DMS79 treated with DMSO at 0.1 percent for 48 hours (cell line): ENCODE measurements at regions not wholly inside any gene's neighbourhood (a gene's known extent, or its start where the extent isn't known, plus 50 kb on each side); places are given as distances from the start of the nearest gene placed in this dataset.

Source experiments
- DNase-seq: peaks from one replicate; lab custom pipeline; 2025; lab: John Stamatoyannopoulos, UW

DNA sequence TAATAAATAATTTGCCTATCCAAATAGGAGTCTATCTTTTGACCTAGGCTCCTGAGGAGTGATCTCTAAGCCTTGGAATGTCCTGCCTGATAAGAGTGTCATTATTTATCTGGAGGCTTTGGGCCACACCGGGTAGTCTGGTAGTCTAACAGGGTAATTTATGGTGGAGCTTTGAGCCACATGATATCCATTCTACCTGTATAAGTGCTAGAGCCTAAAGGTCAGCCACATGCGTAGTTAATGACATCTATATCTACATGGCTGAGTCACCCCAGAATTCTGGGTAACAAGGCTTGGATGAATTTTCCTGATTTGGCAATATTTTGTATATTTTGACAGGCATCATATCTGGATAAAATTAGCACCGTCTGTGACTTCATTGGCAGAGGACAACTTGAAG lies 681.4 kb downstream of the MCTP2 start:
- no peak for DNase-seq

DNA sequence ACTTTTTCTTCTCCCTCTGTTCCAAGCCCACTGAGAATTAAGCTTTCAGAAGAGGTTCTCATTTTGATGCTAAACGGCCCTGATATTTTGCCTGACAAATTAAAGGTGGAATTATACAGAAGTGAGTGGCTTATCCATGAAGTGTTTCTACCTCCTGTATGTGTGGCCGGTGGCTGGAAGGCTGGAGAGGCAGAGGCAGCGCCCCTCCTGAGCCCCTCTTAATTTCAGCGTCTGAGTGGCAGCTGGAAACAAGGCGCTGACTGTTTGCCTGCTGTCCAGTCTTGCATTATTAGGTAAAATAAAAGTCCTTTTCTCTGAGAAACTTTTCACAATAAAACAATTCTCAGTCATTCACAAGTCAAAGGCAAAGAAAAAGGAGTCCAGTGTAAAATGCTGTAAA lies 685.7 kb downstream of the MCTP2 start:
- no peak for DNase-seq

DNA sequence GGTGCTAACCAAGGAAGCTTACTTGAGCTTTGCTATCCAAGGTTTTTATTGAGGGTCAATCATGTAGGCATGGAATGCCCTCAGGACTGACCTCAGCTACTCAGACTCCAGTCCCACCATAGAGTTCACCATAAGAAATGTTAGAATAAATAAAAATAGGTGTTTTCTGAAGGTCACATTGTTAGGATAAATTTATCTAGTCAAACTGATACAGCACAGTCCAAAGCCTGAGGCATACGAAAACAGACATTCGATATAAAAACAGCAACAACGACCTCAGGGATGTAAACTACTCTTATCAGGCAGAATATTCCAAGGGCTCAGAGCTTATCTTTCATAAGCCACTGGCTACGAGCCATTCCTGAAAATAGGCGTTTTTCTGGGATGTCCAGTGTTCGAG lies 690.6 kb downstream of the MCTP2 start:
- DNase-seq, result no peak

DNA sequence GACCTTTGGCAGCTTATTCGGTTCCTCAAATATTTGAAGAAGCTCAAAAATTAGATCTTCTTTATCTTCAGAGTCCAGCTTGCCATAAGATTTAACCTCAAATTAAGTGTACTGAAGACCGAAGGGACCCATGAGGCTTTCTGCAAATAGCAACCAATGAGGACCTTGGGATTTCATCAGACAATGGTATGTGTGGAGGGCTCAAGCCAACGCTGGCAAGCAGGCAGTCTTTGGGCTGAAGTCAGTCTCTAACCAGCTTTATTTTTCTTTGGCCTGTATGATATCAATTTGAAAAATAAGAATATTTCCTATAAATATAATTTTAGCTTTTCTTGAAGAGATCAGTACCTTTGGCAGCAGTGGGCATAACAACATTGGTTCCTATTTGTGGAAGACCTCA lies 692.7 kb downstream of the MCTP2 start:
- no peak for DNase-seq

DNA sequence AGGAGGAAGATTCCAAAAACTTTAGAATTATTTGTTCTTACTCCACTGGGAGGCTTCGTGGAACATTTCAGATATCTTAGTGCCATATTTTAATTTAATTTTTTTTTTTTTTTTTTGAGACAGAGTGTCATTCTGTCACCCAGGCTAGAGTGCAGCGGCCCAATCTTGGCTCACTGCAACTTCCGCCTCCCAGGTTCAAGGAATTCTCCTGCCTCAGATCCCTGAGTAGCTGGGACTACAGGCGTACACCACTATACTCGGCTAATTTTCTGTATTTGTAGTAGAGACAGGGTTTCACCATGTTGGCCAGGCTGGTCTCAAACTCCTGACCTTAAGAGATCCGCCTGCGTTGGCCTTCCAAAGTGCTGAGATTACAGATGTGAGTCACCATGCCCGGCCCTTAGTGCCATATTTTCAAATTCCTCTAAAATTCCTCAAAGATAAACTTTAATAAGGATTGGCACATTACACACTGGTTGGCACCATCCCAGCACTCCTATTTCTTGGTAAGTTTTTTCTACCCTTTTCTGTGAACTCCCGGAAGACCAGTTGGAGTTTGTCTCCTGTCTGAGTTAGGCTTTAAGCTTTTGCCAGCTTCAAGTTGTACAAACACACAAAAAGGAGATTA lies 693.7 kb downstream of the MCTP2 start:
- DNase-seq, result no peak

DNA sequence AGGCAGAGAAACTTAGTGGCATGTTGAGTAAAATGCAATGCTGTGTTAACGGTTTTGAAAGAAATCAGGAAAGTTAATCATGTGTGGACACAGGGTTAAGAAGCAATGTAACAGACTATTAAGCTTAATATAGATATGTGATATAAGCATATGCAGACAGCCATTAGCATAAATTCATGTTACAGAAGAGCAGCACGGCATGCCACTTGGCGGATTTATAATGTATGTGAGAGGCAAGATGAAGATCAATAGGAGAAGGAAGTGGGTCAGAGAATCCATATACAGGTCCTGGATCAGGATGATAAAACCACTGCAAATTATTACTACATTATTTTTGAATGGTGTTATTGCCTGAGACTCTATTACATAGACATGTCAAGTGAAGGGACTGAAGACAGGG lies 694.3 kb downstream of the MCTP2 start:
- no peak for DNase-seq

DNA sequence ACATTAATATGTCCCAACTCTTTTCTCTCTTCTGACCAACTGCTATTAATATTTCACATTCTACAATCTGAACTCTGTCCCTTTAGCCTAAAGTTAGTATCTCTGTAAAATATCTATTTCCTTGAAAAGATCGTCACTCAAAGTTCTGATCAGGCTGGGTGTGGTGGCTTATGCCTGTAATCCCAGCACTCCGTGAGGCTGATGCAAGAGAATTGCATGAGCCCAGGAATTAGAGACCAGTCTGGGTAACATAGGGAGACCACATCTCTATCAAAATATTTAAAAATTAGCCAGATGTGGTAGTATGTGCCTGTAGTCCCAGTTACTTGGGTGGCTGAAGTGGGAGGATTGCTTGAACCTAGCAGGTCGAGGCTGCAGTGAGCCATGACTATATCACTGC lies 695.6 kb downstream of the MCTP2 start:
- DNase-seq, result no peak

DNA sequence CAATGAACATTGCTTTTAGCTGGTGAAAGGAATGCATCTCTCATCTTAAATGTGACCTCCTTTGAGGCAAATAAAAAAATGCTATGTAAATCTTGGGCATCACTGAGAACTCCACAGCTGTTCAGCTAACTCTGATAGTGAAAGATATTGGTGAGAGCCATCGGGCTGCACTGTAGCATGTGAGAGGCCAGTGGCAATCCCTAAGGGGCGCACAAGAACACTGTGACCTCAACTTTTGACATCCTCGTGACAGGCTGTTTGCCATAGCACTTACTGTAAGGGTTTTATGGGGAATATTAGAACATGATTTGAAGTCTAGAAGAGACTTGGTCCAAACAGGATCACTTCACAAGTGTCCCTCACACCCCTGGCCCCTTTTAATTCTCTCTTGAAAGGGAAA lies 697.9 kb downstream of the MCTP2 start:
- no peak for DNase-seq

DNA sequence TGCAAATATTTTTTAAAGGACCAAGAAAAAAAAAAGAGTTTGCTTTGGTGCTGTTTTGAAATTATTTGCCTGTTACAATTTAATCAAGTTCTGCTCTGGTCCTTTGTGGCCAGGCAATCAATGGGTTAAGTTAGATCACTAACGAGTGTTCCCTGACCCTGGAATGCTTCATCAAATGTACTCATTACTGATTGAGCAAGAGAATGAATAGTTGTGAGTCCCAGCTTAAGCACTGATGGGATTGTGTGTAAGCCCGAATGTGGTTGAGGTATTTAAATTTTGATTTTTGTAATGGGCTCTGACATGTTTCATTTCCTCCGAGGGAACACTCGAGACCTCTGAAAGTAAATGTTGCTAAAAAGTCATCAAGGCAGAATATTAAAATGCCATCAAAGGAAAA lies 699.1 kb downstream of the MCTP2 start:
- DNase-seq, result no peak

DNA sequence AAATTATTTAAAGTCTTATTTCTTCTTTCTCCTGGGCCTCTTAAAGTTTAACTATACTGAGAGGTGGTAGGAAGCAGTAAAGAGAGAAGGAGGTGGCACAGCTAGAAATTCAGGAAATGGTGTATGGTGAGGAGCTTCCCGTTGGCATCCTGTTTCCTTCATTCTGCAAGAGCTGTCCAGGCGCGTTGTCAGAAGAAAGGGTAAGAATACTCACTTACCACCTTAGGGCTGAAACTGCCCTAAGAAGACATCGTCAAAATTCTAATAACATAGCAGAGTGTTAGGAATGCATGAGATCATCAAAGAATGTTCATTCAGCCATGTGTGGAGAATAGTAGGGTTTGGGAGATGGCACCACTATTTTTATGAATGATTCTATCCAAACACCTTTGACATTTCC lies 699.6 kb downstream of the MCTP2 start:
- DNase-seq, result no peak

DNA sequence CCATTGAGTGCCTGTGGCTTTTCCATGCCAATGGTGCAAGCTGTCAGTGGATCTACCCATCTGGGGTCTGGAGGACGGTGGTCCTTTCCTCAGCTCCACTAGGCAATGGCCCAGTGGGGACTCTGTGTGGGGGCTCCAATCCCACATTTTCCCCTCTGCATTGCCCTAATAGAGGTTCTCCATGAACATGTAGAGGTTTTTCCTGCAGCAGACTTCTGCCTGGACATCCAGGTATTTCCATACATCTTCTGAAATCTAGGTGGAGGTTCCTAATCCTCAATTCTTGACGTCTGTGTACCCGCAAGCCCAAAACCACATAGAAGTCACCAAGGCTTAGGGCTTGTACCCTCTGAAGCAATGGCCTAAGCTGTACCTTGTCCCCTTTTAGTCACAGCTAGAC lies 703.1 kb downstream of the MCTP2 start:
- DNase-seq, result no peak

DNA sequence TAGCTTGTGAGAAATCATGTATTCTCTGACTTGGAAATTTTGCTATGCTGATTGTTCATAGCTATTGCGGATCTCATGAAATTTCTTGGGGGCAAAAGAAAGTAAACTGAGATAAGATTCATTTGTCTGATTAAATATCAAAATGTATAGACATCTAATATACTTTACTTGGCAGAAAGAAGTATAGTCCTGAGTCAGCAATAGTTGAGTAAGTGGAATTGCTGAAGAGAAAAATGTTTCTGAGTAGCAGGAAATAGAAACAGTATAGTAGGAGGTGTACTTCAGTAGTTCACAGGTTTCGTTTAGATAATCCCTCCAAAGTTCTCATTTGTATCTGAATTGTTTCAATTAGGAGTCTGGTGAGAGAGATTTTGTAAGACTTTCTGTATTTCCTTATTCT lies 705.9 kb downstream of the MCTP2 start:
- no peak for DNase-seq

DNA sequence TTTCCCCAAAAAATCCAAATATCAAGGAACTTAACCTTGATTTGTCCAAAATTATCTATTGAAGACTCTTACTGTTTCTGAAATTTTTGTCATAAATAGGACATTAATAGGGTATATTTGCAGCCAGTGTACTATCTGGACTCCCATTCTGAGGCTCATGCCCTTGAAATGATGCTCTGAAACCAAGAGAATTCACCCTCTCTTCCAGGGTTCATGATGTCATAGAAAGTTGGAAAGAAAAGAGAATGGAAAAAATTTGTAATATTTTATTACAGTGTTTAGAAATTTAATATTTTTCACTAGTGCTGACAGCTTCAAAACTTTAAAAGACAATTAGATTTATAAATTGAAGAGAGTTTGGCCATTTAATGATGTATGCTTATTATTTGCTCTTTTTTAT lies 712.5 kb downstream of the MCTP2 start:
- DNase-seq, result no peak

DNA sequence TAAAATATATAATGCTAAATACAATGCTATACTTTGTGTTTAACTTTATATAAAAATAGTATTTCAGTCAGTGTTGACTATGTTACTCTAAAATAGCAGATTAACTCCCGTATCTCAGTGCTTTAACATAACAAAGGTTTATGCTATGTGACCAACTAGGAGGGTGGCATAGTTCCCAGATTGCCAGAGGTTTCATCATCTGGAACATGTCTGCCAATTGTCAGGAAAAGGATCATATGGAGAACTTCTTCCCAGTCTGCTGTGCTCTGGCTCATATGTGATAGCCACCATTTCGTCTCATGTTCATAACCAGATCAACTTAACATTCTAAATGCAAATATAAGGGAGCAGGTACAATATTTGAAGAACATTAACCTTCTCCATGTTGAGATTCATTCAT lies 720.2 kb downstream of the MCTP2 start:
- no peak for DNase-seq

DNA sequence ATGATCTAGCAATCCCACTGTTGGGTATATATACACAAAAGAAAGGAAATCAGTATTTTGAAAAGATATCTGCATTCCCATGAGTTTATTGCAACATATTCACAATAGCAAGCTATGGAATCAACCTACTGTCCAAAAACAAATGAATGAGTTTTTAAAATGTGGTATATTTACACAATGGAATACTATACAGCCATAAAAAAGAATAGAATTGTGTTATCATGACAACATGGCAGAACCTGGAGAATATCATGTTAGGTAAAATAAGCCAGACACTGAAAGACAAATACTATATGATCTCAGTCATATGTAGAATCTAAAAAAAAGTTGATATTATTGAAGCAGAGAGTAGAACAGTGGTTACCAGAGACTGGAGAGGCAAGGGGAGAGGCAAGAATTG lies 732.6 kb downstream of the MCTP2 start:
- no peak for DNase-seq

DNA sequence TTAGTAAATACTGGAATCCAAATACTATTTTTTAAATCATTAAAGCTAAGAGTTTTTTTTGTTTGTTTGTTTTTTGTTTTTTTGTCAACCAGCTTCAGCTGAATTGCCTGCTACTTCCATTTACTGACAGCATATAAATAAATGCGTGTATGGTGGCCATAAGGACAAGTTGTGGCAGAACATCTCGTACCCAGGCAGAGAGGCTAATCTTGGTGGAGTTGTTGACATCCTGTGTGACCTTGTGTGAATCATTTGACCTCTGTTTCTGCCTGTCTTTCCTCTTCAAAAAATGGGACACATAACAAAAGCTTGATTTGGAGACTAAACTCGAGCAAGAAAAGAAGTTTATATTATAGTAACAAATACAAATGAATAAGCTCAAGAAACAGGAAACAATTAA lies 734.2 kb downstream of the MCTP2 start:
- DNase-seq, result no peak

DNA sequence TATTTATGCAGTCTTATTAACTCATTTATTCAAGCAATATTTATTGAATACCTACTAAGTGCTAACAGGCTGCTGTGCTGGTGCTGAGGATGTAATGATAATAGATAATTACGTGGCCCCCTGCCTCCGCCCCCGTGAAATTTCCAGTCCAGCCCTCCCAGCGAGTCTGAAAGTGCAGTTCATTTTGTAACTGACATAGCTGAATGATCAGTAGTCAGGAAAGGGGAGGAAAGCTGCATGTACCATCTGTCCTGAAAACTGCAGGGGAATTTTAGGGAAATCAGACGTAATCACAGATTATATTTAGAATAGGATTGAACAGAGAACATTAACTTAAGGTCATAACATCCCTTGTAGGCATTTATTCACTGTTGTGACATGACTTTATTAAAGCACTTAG lies 736.8 kb downstream of the MCTP2 start:
- no peak for DNase-seq

DNA sequence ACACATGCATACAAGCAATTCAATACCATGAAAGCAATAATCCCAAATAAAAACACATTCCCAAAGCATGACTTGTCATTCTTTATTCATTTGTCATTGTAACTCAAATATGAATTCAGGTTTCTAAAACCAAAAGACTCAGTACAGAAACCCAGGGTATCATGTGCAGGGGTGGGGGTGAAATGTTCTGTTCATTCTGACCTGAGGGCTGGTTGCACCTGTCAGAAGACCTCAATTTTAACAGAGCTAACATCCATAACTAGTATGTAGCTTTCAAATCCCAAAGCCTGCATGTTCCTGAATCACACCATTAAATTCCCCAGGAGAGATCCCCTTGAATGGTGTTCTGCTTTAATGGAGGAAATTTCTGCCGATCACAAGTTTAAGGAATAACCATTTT lies 738.7 kb downstream of the MCTP2 start:
- DNase-seq, result no peak

DNA sequence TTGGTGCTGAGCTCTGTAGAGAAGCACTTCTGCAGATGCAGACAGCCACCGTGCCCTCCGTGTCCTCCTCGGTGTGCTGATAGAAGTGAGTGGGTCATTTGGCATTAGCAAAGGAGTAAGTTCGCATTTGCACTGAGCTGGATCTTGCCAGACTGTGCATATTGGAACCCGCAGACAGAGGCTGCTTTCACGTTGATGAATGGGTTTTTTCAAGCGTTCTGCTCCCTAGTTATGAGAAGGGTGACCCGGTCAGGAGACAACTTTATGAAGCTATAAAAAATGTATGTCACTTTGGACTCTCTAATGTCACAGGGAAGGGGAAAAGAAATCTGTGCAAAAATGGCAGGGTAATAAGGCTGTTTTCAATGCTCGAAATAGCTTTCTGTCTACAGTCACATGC lies 739.4 kb downstream of the MCTP2 start:
- DNase-seq, result no peak

DNA sequence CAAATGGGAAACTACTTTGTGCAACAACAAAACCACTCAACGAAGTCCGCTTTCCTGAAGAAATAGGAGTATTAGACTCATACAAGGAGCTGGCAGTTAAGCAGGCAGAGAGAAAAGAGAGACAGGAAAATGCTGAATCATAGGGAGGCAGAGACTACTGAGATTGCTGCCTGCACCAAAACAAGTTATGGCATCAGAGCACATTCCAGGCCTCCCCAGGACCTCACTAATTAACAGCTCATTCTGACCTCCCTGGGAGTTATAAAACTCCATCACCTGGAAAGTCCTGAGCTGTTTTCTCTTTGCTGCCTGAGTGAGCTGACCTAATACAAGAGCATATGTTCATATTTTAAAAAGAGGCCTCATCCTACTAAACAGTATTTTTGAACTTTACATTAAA lies 741.0 kb downstream of the MCTP2 start:
- DNase-seq, result no peak

DNA sequence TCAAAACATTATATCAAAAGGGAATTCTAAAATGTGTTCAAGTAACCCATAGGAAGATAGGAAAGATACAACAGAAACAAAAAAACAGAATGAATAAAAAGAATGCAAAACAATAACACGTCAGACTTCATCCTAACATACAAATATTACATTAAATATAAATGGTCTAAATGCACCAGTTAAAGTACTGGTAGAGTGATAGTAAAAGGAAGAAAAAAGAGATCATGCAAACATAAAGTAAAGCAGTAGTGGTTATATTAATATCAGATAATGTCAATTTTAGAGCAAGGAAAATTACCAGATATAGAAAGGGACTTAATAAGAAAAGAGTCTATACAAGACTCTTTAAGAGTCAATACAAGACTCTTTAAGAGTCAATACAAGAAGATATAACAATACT lies 755.7 kb downstream of the MCTP2 start:
- DNase-seq, result no peak

DNA sequence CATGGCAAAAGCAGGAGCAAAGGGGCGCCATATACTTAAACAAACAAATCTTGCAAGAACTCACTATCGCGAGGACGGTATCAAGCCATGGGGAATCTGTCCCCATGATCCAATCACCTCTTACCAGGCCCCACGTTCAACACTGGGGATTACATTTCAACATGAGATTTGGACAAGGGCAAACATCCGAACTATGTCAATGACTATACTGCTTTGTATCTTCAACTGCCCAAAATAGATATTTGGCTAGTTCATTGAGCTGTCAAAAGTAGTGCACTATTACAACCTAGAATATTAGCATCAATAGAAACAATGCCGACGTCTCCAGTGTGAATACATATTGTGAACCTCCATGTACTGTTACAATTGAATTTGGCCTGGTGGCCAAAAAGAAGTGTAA lies 760.4 kb downstream of the MCTP2 start:
- no peak for DNase-seq

DNA sequence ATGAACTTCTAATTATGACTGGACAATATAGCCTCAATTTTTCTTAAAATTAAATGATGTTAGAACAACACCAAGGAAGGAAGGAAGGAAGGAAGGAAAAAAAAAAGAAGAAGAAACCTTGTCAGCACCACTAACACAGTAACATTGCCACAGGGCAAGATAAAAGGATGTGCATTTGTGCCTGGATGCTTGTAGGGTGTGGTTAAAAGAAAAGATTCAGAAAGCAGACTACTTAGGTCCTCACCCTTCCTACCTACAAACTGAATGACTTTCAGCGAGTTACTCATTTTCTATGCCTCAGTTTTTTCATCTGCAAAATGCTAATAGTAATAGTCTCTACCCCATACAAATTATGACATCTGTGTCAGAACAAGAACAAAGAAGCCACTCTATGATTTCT lies 778.3 kb downstream of the MCTP2 start:
- DNase-seq, result no peak

DNA sequence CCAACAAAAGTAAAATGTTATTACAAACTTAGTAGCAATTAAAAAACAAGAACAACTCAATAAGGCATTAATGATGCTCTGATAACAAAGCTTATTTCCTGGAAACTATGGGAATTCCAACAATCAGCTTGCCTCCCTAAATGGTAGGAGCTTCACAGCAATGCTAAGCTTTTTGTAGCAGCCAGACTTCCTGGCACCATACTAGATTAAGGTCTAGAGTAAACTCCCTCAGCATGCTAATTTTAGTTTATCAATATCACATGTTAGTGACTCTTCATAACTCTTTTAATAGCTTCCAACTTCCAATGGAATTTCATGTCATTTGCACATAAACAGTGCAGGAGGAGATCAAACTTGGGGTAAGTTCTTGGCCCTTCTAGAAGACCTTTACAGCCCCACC lies 782.0 kb downstream of the MCTP2 start:
- no peak for DNase-seq
